C4-2B (cell line): ENCODE measurements at regions not wholly inside any gene's neighbourhood (a gene's known extent, or its start where the extent isn't known, plus 50 kb on each side); places are given as distances from the start of the nearest gene placed in this dataset.

Source experiments
- CTCF ChIP-seq: fragments of 450-650 bp; conservative IDR thresholded peaks from 2 replicates; pipeline ENCODE4 v1.5.1; 2017; ENCODE audit warnings: mild to moderate bottlenecking
- ZFX ChIP-seq: fragments of 450-650 bp; IDR thresholded peaks from 2 replicates; pipeline ENCODE4 v1.6.1; 2017

DNA sequence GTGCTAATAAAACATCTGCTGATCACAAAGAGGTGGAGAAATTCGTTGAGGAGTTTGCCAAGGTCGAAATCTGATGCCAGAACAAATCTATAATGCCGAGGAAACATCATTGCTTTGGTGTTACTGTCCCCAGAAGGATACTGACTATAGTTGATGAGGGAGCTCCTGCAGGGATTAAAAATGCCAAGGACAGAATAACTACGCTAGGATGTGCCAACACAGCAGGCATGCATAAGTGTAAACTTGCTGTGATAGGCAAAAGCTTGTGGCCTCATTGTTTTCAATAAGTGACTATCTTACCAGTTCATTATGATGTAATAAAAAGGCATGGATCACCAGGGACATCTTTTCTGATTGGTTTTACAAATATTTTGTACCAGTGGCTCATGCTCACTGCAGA is 66.8 kb upstream of the ADCY2 start:
- no peak for TF ChIP-seq CTCF
- no peak for TF ChIP-seq ZFX
